H9 (cell line): ENCODE measurements at regions not wholly inside any gene's neighbourhood (a gene's known extent, or its start where the extent isn't known, plus 50 kb on each side); places are given as distances from the start of the nearest gene placed in this dataset.

Experiments
- DNase-seq: peaks from one replicate; pipeline ENCODE4 v3.0.0-alpha.2; 2017
- H2AFZ ChIP-seq: one replicate; pipeline ENCODE4 v1.6.1; 2013; ENCODE audit warnings: mild to moderate bottlenecking, low read length, control low read depth, moderate library complexity
- H2AK5ac ChIP-seq: 2 replicates; pipeline ENCODE4 v1.6.1; 2013; ENCODE audit warnings: low read length, control low read depth, mixed read lengths; ENCODE audit not compliant: insufficient read length
- H2BK120ac ChIP-seq: one replicate; pipeline ENCODE4 v1.6.1; 2013; ENCODE audit warnings: low read depth, mild to moderate bottlenecking, low read length, control low read depth, inconsistent platforms; ENCODE audit not compliant: poor library complexity, severe bottlenecking
- H2BK12ac ChIP-seq: 2 replicates; pipeline ENCODE4 v1.6.1; 2013; ENCODE audit warnings: low read length, control low read depth, mixed read lengths, low read depth; ENCODE audit not compliant: insufficient read length
- H2BK15ac ChIP-seq: 2 replicates; pipeline ENCODE4 v1.6.1; 2013; ENCODE audit warnings: low read depth, low read length, control low read depth
- H2BK20ac ChIP-seq: one replicate; pipeline ENCODE4 v1.6.1; 2013; ENCODE audit warnings: low read depth, mild to moderate bottlenecking, low read length, control low read depth, inconsistent platforms; ENCODE audit not compliant: poor library complexity, severe bottlenecking
- H2BK5ac ChIP-seq: 2 replicates; pipeline ENCODE4 v1.6.1; 2013; ENCODE audit warnings: low read length, control low read depth, mixed read lengths; ENCODE audit not compliant: insufficient read length
- H3K14ac ChIP-seq: 2 replicates; pipeline ENCODE4 v1.6.1; 2013; ENCODE audit warnings: low read length, control low read depth; ENCODE audit not compliant: insufficient read depth
- H3K18ac ChIP-seq: 2 replicates; pipeline ENCODE4 v1.6.1; 2013; ENCODE audit warnings: low read depth, mild to moderate bottlenecking, mixed read lengths, low read length, control low read depth; ENCODE audit not compliant: insufficient read length
- H3K23ac ChIP-seq: 2 replicates; pipeline ENCODE4 v1.6.1; 2013; ENCODE audit warnings: low read length, control low read depth, mixed read lengths, low read depth; ENCODE audit not compliant: insufficient read length
- H3K23me2 ChIP-seq: 2 replicates; pipeline ENCODE4 v1.6.1; 2013; ENCODE audit warnings: low read depth, mild to moderate bottlenecking, mixed read lengths, low read length, control low read depth; ENCODE audit not compliant: insufficient read length, poor library complexity, severe bottlenecking
- H3K27ac ChIP-seq: 2 replicates; pipeline ENCODE4 v1.5.1; 2013; ENCODE audit warnings: low read length, control low read depth, mixed read lengths, low read depth; ENCODE audit not compliant: insufficient read length
- H3K27me3 ChIP-seq: 2 replicates; pipeline ENCODE4 v1.6.1; 2013; ENCODE audit warnings: low read length, control low read depth, inconsistent platforms; ENCODE audit not compliant: insufficient read depth
- H3K4ac ChIP-seq: 2 replicates; pipeline ENCODE4 v1.6.1; 2013; ENCODE audit warnings: low read depth, mild to moderate bottlenecking, control low read depth, inconsistent platforms, low read length, moderate library complexity
- H3K4me1 ChIP-seq: 2 replicates; pipeline ENCODE4 v1.6.1; 2013; ENCODE audit warnings: low read length, control low read depth, inconsistent platforms; ENCODE audit not compliant: insufficient read depth
- H3K4me2 ChIP-seq: 2 replicates; pipeline ENCODE4 v1.6.1; 2013; ENCODE audit warnings: low read length, control low read depth, mixed read lengths; ENCODE audit not compliant: insufficient read length, insufficient read depth
- H3K56ac ChIP-seq: 2 replicates; pipeline ENCODE4 v1.6.1; 2013; ENCODE audit warnings: low read depth, mild to moderate bottlenecking, mixed read lengths, low read length, control low read depth; ENCODE audit not compliant: insufficient read length
- H3K79me1 ChIP-seq: 2 replicates; pipeline ENCODE4 v1.6.1; 2013; ENCODE audit warnings: low read depth, mild to moderate bottlenecking, moderate library complexity, low read length, control low read depth, inconsistent platforms; ENCODE audit not compliant: insufficient read depth, poor library complexity, severe bottlenecking
- H3K79me2 ChIP-seq: 2 replicates; pipeline ENCODE4 v1.6.1; 2013; ENCODE audit warnings: low read length, control low read depth, inconsistent platforms; ENCODE audit not compliant: insufficient read depth
- H3K9ac ChIP-seq: 2 replicates; pipeline ENCODE4 v1.6.1; 2013; ENCODE audit warnings: low read length, control low read depth, mixed read lengths; ENCODE audit not compliant: insufficient read length; ENCODE audit errors: extremely low read depth
- H3K9me3 ChIP-seq: one replicate; pipeline ENCODE4 v1.6.1; 2013; ENCODE audit warnings: low read depth, low read length, inconsistent platforms; ENCODE audit not compliant: control insufficient read depth
- H3T11ph ChIP-seq: one replicate; pipeline ENCODE4 v1.6.1; 2013; ENCODE audit warnings: mild to moderate bottlenecking, low read length, control low read depth, inconsistent platforms
- H4K20me1 ChIP-seq: one replicate; pipeline ENCODE4 v1.6.1; 2013; ENCODE audit not compliant: control insufficient read depth, insufficient read length, insufficient read depth
- H4K5ac ChIP-seq: 2 replicates; pipeline ENCODE4 v1.6.1; 2013; ENCODE audit warnings: low read depth, mild to moderate bottlenecking, mixed read lengths, low read length, control low read depth; ENCODE audit not compliant: insufficient read length
- H4K8ac ChIP-seq: replicated peaks from 2 replicates; pipeline ENCODE4 v1.6.1; 2013; ENCODE audit warnings: low read length, control low read depth, mixed read lengths, low read depth; ENCODE audit not compliant: insufficient read length
- H4K91ac ChIP-seq: 2 replicates; pipeline ENCODE4 v1.6.1; 2013; ENCODE audit warnings: low read depth, mild to moderate bottlenecking, moderate library complexity, mixed read lengths, low read length, control low read depth; ENCODE audit not compliant: insufficient read length
- H3K27ac Mint-ChIP-seq, 3 experiments: 2 replicates in 2 of 3; 3 replicates in 1 of 3; pipeline ENCODE4 v1.8.0; 2020 to 2021; ENCODE audit warnings: mixed read lengths in 3 of 3, mild to moderate bottlenecking in 1 of 3, moderate library complexity in 1 of 3
- H3K27me3 Mint-ChIP-seq: 2 replicates; pipeline ENCODE4 v1.8.0; 2021; ENCODE audit warnings: low read depth, mild to moderate bottlenecking, moderate library complexity, mixed read lengths
- H3K36me3 Mint-ChIP-seq, 3 experiments: 2 replicates in 2 of 3; 3 replicates in 1 of 3; pipeline ENCODE4 v1.8.0; 2020 to 2021; ENCODE audit warnings: low read depth in 3 of 3, mixed read lengths in 3 of 3; ENCODE audit not compliant: insufficient read depth in 1 of 3
- H3K4me1 Mint-ChIP-seq, 2 experiments: 2 replicates each; pipeline ENCODE4 v1.8.0; 2020; ENCODE audit warnings: mixed read lengths in 2 of 2
- H3K4me3 Mint-ChIP-seq, 2 experiments: 2 replicates in 1 of 2; 3 replicates in 1 of 2; pipeline ENCODE4 v1.8.0; 2020 to 2021; ENCODE audit warnings: mild to moderate bottlenecking in 2 of 2, mixed read lengths in 2 of 2, moderate library complexity in 1 of 2
- H3K9me3 Mint-ChIP-seq, 2 experiments: 2 replicates in 1 of 2; 3 replicates in 1 of 2; pipeline ENCODE4 v1.8.0; 2020; ENCODE audit warnings: mild to moderate bottlenecking in 2 of 2, mixed read lengths in 2 of 2, moderate library complexity in 1 of 2
- WGBS: extraction: QIAGEN DNeasy Blood & Tissue Kit; methylation state at CpG from one replicate; pipeline ENCODE4 v1.1.7; 2013; ENCODE audit warnings: missing lambda C conversion rate, low lambda C conversion rate, mixed read lengths; ENCODE audit not compliant: insufficient read length; ENCODE audit errors: extremely low coverage; 5-methylcytosine and 5-hydroxymethylcytosine counted together
- TF ChIP-seq, protein P1 (sequence below): fragments of 200-600 bp; sonication (generic); conservative IDR thresholded peaks from 3 replicates; pipeline ENCODE4 v1.8.0; 2021; ENCODE audit warnings: antibody characterized with exemption, mild to moderate bottlenecking

DNA sequence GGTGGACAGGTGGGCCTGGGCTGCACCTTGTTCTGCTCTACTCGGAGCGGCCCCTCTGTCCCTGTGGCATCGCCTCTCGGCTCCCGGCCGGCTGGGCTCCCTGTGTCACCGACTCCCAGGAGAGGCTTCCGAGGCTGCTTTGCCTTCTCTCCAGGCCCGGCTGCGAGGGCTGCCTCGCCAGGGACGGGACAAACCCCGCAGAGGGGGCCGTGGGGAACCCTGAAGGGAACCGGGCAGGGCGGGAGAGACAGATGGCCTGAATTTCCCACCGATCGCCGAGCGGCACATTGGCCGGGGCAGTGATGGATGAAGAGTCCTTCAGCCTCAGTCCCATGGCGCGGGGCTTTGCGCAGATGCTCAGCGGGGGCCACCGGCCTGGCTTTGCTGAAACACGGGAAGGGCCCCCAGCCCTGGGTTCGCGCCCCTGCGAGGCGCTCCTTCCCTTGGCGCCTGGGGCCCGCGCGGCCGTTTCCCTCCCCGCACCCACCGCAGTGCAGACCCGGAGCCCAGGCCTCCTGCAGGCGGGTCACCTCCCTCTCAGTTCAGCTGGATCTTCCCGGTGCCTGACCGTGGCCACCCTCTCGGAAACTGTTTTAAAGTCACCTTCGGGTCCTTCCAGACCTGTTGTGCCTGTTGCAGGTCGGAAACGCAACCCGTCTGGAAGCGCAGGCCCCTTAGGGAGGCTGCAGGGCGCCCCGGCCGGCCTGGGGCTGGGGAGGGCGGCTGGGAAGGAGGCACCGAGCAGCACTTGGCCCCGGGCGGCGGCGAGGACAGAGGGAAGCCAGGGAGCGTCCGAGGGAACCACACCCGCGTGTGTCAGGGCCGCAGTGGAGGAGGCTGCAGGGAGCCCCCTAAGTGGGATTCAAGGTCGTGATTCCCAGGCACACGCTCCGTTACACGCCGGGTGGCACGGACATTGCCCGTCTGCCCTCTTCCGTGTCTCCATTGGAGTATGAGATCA lies 341.9 kb upstream of the SALL3 start:
- Histone ChIP-seq H2BK5ac (no peak overlapping the region), H2AFZ (no peak overlapping the region), H2AK5ac (no peak overlapping the region), H3K9ac (no peak overlapping the region), H2BK15ac (no peak overlapping the region), H3K23ac (no peak overlapping the region), H3K18ac (no peak overlapping the region), H3T11ph (no peak overlapping the region), H4K5ac (no peak overlapping the region), H2BK20ac (no peak overlapping the region), H3K4ac (no peak overlapping the region), H3K14ac (no peak overlapping the region; the same call in 1 of the 2 replicates), H2BK120ac (no peak overlapping the region), H3K27ac (no peak overlapping the region), H2BK12ac (no peak overlapping the region), H3K9me3 (no peaks in the 10 kb centered on the region), H3K79me2 (no peaks in the 10 kb centered on the region), H3K56ac (no peak overlapping the region), H3K23me2 (no peaks in the 10 kb centered on the region), H4K20me1 (peaks cover 3% of the 10 kb centered on the region), H4K8ac (no peak overlapping the region), H3K4me2 (no peak overlapping the region), H3K27me3 (no peaks in the 10 kb centered on the region), H3K4me1 (peaks cover 2% of the 10 kb centered on the region; the same call in 1 of the 2 replicates), H4K91ac (no peak overlapping the region), H3K79me1 (no peaks in the 10 kb centered on the region)
- Mint-ChIP-seq H3K36me3 (peaks cover 0 to 8% (median 5%) of the 10 kb centered on the region in 3 experiments; a peak in 4 of 7 replicates), H3K4me1 (peaks cover 3 to 14% of the 10 kb centered on the region in 2 experiments; a peak in 3 of 4 replicates), H3K27ac (no peak overlapping the region; a peak in 1 of 7 replicates), H3K27me3 (no peaks in the 10 kb centered on the region), H3K4me3 (no peak overlapping the region), H3K9me3 (peaks cover 8 to 9% of the 10 kb centered on the region in 2 experiments; a peak in 4 of 5 replicates)
- WGBS, result no CpG with 5 or more reads among the region's 70 CpGs
- TF ChIP-seq, protein P1, sequence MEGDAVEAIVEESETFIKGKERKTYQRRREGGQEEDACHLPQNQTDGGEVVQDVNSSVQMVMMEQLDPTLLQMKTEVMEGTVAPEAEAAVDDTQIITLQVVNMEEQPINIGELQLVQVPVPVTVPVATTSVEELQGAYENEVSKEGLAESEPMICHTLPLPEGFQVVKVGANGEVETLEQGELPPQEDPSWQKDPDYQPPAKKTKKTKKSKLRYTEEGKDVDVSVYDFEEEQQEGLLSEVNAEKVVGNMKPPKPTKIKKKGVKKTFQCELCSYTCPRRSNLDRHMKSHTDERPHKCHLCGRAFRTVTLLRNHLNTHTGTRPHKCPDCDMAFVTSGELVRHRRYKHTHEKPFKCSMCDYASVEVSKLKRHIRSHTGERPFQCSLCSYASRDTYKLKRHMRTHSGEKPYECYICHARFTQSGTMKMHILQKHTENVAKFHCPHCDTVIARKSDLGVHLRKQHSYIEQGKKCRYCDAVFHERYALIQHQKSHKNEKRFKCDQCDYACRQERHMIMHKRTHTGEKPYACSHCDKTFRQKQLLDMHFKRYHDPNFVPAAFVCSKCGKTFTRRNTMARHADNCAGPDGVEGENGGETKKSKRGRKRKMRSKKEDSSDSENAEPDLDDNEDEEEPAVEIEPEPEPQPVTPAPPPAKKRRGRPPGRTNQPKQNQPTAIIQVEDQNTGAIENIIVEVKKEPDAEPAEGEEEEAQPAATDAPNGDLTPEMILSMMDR, result no peak
- no peak for DNase-seq
